Stimulated activated CD8-positive, alpha-beta memory T cell treated with anti-CD3 and anti-CD28 coated beads, Interleukin-7, amount 100 ng/mL, for 24 hours (primary cell): ENCODE measurements at regions not wholly inside any gene's neighbourhood (a gene's known extent, or its start where the extent isn't known, plus 50 kb on each side); places are given as distances from the start of the nearest gene placed in this dataset.
"Not testable (repeated sequence)": the region's sequence is repeated elsewhere in the genome, so short reads cannot be mapped to it uniquely, and the experiment has no call there.

Source experiments
- DNase-seq: peaks from one replicate; pipeline ENCODE4 v3.0.0-alpha.2; 2020; ENCODE audit warnings: low read depth

DNA sequence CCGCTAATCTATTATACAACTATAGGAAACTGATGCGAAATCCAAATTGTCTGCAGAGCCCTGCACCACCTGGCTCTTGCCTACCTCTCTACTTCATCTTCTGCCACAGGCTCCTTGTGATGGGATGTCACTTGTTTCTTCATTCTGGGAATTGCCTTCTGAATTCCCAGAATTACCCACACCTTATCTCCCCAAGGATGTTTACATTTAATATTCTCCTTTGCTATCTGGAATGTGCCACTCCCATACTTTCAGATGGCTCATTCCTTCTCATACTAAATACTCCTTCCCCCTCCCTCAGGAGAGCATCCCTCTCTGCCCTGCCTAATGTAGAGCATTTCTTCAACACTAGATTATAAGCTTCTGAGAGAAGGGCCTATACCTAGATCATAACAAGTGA lies 573.1 kb downstream of the GALC start:
- no peak for DNase-seq

DNA sequence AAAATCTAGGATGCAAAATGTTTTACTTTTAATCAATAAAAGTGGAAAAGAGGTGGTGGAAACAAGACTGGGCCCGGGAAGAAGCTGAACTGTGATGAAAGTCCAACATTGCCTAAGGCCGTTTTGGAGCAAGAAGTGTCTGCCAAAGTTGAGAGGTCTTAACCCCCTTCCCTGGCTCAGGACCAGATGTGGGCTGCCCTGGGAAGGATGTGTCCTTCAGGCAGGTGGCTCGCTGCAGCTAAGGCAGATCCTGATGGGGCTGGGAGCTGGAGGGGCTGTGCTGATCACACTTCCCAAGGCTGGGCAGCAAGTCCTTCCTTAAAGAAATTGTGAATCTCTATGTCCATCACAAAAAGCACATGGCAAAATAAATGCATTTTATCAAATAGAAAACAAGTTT lies 581.6 kb downstream of the GALC start:
- DNase-seq = no peak

GRCh38 chr14:87409393-87409792 lies 583.6 kb downstream of the GALC start:
- no peak for DNase-seq

- no peak for DNase-seq
Measured at GRCh38 chr14:87407344-87407743, 585.6 kb downstream of the GALC start.

DNA sequence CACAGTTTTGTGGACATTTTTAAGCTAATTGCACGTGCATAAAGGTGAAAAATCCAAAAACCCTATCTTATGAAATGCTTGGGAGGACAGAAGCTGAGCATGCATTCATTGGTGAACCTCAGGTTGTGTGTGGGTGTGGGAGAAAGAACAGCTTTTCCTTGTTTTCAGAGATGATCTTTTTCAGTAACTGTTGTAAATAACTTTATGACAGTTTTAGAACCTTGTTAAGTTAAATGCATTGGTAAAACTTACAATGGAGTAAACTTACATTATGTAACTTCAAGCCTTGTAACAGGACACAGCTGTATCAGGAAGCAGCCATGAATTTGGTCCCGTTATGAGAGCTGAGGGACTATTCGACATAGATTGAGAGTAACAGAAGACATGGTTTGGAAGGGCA lies 587.4 kb downstream of the GALC start:
- no peak for DNase-seq

- DNase-seq = no peak
Measured at GRCh38 chr14:87397499-87397898, 595.5 kb downstream of the GALC start.

- DNase-seq = no peak
Measured at GRCh38 chr14:87391066-87391465, 601.9 kb downstream of the GALC start.

DNA sequence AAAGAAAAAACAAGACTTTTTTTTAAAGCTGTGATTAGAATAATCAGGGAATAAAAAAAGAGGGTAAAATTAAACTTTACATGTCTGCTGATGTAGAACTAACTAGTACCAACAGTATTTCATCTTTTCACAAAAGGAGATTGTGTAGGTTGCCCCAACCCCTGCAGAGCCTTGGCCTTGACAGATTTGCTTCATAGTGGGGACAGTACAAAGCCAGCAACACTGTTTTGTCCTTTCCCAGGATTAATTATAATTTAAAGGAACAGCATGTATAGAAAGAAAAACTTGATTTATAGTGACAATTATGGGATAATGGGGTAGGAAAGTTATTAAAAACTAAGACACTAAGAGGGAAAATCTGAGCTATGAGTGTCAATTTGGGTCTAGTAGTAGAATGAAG lies 604.0 kb downstream of the GALC start:
- no peak for DNase-seq

DNA sequence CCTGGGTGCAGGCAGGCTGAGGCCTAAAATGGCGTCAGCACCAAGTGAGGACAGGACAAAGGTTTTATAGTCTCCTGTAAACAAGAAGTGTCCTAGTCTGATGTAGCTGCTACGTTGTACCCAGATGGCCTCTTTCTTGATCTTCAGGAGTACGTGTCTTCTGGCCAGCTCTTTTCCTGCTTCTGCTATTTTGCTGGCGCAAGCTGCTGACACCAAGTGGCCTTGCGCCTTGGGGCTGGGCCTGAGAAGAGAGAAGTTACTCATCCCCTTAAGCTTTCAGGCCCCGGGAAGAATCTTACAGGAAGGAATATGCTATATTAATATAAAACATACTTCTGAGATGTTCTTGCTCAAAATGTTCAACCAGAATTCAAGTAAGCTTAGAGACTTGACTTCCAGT lies 605.2 kb downstream of the GALC start:
- no peak for DNase-seq

GRCh38 chr14:87386524-87386923 lies 606.5 kb downstream of the GALC start:
- no peak for DNase-seq

GRCh38 chr14:87380054-87380453 lies 612.9 kb downstream of the GALC start:
- DNase-seq = no peak

- no peak for DNase-seq
Measured at GRCh38 chr14:87368751-87369150, 624.2 kb downstream of the GALC start.

GRCh38 chr14:87360246-87360645 lies 632.7 kb downstream of the GALC start:
- not testable (repeated sequence) for DNase-seq

- DNase-seq = no peak
Measured at GRCh38 chr14:87351007-87351406, 642.0 kb downstream of the GALC start.

- no peak for DNase-seq
Measured at GRCh38 chr14:87349921-87350320, 643.1 kb downstream of the GALC start.

GRCh38 chr14:87343652-87344051 lies 649.3 kb downstream of the GALC start:
- DNase-seq = no peak

GRCh38 chr14:87334997-87335685 lies 657.8 kb downstream of the GALC start:
- DNase-seq = no peak

DNA sequence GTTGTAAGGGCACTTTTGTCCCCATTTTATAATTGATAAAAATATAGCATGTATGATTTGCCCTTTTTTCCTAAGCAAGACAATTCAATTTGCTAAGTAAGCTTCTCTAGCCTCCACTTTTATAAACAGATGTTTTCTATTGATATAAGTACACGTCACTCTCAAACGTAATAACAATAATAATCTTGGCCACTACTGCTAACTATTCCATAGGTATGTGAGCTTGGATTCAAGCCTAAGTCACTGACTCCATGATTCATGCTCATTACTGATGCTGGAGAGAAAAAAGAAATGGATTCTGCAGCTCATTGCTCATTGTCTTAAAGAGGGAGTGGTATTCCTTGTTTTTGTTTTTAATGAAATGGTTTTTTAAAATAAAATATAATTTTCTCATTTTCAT lies 661.0 kb downstream of the GALC start:
- no peak for DNase-seq

- no peak for DNase-seq
Measured at GRCh38 chr14:87325741-87326140, 667.2 kb downstream of the GALC start.

GRCh38 chr14:87323191-87323590 lies 669.8 kb downstream of the GALC start:
- DNase-seq = no peak

GRCh38 chr14:87321548-87321947 lies 671.4 kb downstream of the GALC start:
- DNase-seq = no peak

DNA sequence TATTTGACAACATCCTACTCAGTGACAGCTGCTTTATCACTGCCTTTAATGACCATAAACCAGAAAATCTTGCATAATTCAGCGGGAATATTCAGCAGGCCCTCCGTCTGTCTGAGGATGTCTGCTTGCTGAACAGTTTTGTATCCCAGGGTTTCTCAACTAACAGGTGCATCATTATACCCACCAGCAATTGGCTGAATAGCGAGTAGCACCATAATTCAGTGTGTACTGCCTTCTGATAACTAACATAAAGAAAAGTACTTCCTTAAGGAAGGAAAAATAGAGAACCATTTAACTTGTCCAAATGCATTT lies 680.1 kb downstream of the GALC start:
- DNase-seq = no peak

DNA sequence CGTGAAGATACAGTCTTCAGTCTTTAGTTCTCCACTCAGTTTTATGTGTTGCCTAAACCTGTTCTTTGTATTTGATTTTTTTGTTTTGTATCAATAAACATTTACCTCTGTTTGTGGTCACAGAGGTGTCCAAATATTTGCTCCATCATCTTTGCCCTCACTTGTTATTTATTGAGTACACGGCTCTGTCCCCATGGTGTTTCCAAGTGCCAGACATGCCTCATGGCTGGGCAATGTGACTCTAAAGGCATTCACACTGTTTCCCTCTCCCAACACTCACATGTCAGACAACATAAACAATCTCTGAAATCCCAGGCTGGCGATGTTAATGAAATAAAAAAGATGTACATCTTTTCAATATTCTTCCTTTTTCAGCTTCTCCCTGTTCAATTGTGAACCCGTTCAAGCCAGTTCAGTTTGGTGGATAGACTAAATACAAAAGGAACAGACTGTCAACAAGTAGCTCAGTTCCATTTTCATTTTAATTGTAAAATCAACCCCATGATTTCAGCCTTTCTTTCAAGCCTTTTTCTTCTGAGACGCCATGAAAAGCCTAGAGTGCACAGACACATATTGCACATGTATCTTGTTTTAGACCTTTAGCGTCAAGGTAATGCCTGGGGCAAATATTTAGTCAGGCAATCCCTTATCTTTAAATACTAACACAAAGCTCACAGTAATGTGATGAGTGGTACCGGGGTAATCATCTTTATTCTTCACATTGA lies 680.7 kb downstream of the GALC start:
- DNase-seq = no peak

- DNase-seq = no peak
Measured at GRCh38 chr14:87309557-87309956, 683.4 kb downstream of the GALC start.
